ENCODE measurements at regions not wholly inside any gene's neighbourhood (a gene's known extent, or its start where the extent isn't known, plus 50 kb on each side); places are given as distances from the start of the nearest gene placed in this dataset.

DNA sequence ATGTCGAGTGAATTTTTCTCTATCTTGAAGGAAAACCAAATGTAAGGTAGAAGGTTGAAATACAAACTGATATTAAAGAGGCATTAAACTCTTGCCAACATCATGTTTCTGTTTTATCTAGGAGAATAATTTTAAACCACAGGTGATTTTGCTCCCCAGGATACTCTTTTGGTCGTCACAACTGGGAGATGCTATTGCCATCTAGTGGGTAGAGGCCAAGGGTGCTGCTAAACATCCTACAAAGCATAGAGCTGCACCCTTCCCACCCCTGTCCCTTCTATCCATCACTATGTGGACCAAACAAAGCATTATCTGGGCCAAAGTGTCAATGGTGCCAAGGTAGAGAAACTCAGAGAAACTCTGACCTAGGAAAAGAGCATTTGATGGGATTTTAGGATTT is 154.6 kb upstream of the MAGEB2 start:
- DNase-seq: peak in 1 of 2 donors; percentile 1
- no peak for TF ChIP-seq POLR2A (IDR thresholded peaks at IDR 0.05)
- TF ChIP-seq, protein P1, sequence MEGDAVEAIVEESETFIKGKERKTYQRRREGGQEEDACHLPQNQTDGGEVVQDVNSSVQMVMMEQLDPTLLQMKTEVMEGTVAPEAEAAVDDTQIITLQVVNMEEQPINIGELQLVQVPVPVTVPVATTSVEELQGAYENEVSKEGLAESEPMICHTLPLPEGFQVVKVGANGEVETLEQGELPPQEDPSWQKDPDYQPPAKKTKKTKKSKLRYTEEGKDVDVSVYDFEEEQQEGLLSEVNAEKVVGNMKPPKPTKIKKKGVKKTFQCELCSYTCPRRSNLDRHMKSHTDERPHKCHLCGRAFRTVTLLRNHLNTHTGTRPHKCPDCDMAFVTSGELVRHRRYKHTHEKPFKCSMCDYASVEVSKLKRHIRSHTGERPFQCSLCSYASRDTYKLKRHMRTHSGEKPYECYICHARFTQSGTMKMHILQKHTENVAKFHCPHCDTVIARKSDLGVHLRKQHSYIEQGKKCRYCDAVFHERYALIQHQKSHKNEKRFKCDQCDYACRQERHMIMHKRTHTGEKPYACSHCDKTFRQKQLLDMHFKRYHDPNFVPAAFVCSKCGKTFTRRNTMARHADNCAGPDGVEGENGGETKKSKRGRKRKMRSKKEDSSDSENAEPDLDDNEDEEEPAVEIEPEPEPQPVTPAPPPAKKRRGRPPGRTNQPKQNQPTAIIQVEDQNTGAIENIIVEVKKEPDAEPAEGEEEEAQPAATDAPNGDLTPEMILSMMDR (IDR thresholded peaks at IDR 0.05): peak in 2 of 6 experiments; percentile 31 to 34
- H3K4me3 ChIP-seq (replicated peaks in 1 of 3): no peak overlapping the region
- no peaks in the 10 kb centered on the region for H3K9me3 ChIP-seq
- H3K27me3 ChIP-seq: no peaks in the 10 kb centered on the region
- H3K4me1 ChIP-seq: no peaks in the 10 kb centered on the region
- 47 to 50% methylated on average over 2 of the region's 2 CpGs for WGBS, 2 donors
- no peaks in the 10 kb centered on the region for H3K36me3 ChIP-seq
- intact Hi-C loops (cut with DNase I): no loop called here
- H3K27ac ChIP-seq: no peak overlapping the region

DNA sequence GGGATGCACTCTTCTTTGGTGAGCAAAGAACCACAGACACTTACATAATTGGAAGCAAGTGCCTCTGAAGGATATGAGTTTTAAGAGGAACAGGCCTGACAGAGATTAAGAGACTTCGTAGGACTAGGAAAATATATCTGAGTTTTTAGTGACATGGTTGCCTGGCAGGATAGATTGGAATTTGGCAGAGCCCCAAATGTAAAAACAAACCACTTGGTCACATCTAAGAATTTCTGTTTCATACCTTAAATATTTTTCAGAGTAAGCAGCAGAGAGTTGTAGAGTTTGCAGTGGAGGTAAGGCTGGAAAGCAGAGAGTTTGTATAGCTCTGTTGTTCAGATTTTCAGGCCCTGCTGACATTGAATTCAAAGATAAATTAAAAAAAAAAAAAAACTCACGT is 150.1 kb upstream of the MAGEB2 start:
- 29 to 37% methylated on average over 2 of the region's 2 CpGs for WGBS, 2 donors

DNA sequence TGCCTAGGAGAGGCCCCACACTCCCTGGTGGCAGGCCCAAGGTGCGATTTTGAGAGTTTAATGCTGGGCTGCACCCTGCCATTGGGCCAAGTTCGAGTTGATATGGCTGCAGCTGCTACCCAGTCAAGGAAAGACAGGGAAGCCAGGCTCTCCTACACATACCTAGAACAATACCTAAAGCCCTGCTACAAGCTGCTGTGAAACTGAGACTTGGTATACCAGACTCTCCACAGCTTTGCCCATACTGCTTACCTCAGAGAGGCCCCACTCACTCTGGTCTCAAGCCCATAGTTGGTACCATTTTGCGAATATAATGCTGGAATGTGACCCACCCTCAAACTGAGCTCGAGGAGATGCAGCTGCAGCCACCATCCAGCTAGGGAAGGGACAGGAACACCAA is 147.7 kb upstream of the MAGEB2 start:
- intact Hi-C loops (cut with DNase I): no loop called here
- TF ChIP-seq, protein P1 (IDR thresholded peaks at IDR 0.05): no peak
- TF ChIP-seq POLR2A (IDR thresholded peaks at IDR 0.05): no peak
- Histone ChIP-seq H3K27ac (no peak overlapping the region), H3K4me1 (no peaks in the 10 kb centered on the region), H3K9me3 (no peaks in the 10 kb centered on the region), H3K27me3 (no peaks in the 10 kb centered on the region), H3K36me3 (no peaks in the 10 kb centered on the region), H3K4me3 (replicated peaks in 1 of 3) (no peak overlapping the region)
- no peak for DNase-seq
- WGBS, 2 donors: 80 to 100% methylated on average over 1 to 2 of the region's 4 CpGs

More for the DNA sequence above, 150.1 kb upstream of the MAGEB2 start:
- intact Hi-C loops (cut with DNase I): no loop called here
- DNase-seq: no peak
- H3K4me3 ChIP-seq (replicated peaks in 1 of 3): no peak overlapping the region
- peak overlapping the region in 2 of 3 donors; percentile 18 to 24 for H3K27ac ChIP-seq
- no peaks in the 10 kb centered on the region for H3K4me1 ChIP-seq
- no peaks in the 10 kb centered on the region for H3K9me3 ChIP-seq
- no peaks in the 10 kb centered on the region for H3K36me3 ChIP-seq
- no peaks in the 10 kb centered on the region for H3K27me3 ChIP-seq
- TF ChIP-seq, protein P1 (IDR thresholded peaks at IDR 0.05): no peak
- no peak for TF ChIP-seq POLR2A (IDR thresholded peaks at IDR 0.05)

DNA sequence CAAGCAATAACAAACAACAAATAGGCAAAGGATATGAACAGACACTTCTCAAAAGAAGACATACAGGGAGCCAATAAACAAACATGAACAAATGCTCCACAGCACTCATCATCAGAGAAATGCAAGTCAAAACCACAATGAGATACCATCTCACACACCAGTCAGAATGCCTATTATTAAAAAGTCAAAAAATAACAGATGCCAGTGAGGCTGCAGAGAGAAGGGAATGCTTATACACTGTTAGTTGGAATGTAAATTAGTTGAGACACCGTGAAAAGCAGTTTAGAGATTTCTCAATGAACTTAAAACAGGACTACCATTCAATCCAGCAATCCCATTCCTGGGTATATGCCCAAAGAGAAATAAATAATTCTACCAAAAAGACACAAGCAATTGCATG is 129.8 kb upstream of the MAGEB2 start:
- WGBS, 2 donors: 81 to 83% methylated on average over 1 of the region's 1 CpG

DNA sequence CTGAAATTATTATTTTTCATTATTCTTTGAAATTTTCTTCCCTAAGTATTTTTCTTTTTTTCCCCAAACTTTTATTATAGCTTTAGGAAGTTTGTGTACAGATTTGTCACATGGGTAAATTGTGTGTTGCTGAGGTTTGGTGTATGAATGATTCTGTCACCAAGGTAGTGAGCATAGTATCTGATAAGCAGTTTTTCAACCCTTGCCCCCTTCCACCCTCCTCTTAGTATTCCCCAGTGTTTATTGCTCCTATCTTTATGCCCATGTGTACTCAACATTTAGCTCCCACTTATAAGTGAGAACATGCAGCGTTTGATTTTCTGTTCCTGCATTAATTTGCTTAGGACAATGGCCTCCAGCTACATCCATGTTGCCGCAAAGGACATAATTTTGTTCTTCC is 103.9 kb upstream of the MAGEB2 start:
- WGBS, 2 donors: 47 to 50% methylated on average over 2 of the region's 2 CpGs
- no peaks in the 10 kb centered on the region for H3K4me1 ChIP-seq
- H3K27ac ChIP-seq: no peak overlapping the region
- no peak for TF ChIP-seq POLR2A (IDR thresholded peaks at IDR 0.05)
- TF ChIP-seq, protein P1 (IDR thresholded peaks at IDR 0.05): no peak
- H3K27me3 ChIP-seq: no peaks in the 10 kb centered on the region
- no peak for DNase-seq
- H3K36me3 ChIP-seq: no peaks in the 10 kb centered on the region
- H3K4me3 ChIP-seq (replicated peaks in 1 of 3): no peak overlapping the region
- intact Hi-C loops (cut with DNase I): no loop called here
- H3K9me3 ChIP-seq: no peaks in the 10 kb centered on the region

More for the DNA sequence above, 129.8 kb upstream of the MAGEB2 start:
- H3K27ac ChIP-seq: no peak overlapping the region
- no peaks in the 10 kb centered on the region for H3K4me1 ChIP-seq
- no peaks in the 10 kb centered on the region for H3K36me3 ChIP-seq
- no peak overlapping the region for H3K4me3 ChIP-seq (replicated peaks in 1 of 3)
- TF ChIP-seq POLR2A (IDR thresholded peaks at IDR 0.05): no peak
- TF ChIP-seq, protein P1 (IDR thresholded peaks at IDR 0.05): no peak
- H3K27me3 ChIP-seq: no peaks in the 10 kb centered on the region
- intact Hi-C loops (cut with DNase I): no loop called here
- H3K9me3 ChIP-seq: no peaks in the 10 kb centered on the region
- DNase-seq: no peak

All from thyroid gland (tissue), 4 donors.